NOMO-1 (cell line): ENCODE measurements at regions not wholly inside any gene's neighbourhood (a gene's known extent, or its start where the extent isn't known, plus 50 kb on each side); places are given as distances from the start of the nearest gene placed in this dataset.
"Not testable (repeated sequence)": the region's sequence is repeated elsewhere in the genome, so short reads cannot be mapped to it uniquely, and the experiment has no call there.

ENCODE experiments used
- DNase-seq, 2 experiments: peaks; one replicate each; lab custom pipeline; 2025; ENCODE audit not compliant: unreplicated experiment in 2 of 2; lab: John Stamatoyannopoulos, UW

DNA sequence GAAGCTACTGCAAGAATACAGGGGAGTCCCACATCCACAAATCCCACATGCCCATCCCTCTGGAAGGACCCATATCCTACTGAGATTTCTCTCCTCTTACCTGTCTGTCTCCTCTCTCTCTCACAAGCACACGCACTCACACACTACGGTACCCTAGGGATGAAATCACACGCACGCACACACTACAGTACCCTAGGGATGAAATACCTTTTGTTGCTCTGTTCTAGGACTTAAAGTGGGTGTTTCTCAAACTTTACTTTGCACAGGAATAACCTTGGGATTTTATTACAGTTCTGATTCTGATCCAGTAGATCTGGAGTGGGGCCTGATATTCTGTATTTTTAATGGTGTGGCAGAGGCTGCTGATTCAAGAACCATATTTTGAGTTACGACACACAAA, 622.2 kb upstream of the ZNF385D start:
- DNase-seq, result no peak

DNA sequence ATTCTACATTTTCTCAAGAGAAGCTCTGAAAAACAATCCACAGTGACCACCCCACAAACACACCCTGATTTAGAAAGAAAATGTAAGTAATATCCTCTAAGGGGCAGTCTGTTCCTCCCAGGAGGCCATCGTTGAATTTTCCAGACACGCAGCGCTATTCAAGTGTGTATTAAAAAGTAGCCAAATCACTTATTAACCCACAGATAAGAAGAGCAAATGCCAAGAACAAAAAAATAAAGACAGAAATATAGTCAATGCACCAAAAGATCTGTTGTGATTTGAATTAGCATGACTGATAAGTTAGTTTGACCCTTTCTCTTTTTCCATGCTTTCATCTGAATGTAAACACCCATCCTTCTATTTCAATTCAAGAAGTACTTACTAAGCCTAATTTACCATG, 622.8 kb upstream of the ZNF385D start:
- no peak for DNase-seq

DNA sequence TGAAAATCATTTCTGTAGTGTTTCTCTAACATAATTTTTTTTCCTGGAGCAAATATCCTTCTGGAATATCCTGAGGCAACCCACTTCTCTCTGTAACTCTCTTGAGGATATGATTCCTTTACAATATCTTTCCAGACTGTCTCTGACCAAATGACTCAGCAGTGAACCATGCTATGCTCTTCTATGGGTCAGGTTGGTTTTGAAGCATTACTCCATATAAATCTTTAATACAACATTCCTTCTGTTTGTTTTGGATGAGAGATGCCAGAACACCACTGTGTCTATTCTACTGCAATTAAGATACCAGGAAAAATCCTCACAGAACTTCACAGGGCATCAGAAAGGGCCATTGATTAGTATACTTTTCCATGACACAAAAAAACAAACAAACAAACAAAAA, 626.4 kb upstream of the ZNF385D start:
- no peak for DNase-seq

DNA sequence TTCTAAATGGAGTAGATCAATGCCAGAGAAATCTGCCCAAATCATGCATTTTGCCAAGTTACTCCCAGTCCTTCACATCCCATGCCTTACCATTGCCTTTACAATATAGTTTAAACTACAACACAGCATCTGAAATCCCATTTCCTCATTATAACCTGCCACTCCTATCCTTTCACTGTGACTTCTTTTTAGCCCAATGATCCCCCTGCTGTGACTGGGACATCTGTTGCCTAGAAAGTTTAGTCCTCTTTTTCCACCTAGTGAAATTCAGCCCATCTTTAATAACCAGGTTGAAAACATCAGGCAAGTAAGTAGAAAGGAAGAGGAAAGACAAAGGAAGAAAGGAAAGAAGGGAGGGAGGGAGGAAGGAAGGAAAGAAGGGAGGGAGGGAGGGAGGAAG, 627.9 kb upstream of the ZNF385D start:
- no peak for DNase-seq

DNA sequence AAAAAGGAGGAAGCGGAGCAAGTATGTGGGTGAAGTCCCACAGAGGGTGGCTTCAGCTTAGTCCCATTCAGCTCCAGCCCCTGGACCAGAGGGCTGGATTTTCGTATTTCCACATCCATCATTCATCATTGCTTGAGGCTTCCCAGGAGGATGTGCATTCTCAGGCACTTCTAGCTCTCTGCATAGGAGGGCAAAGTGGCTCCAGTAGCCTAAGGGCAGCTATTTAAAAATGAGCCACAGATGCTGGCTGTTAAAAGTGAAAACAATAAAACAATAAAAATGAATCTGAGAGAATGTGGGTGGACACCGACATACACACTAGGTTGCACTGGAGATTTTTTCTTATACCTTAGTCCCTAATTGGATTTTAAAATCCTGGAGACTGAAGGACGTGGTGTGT, 629.2 kb upstream of the ZNF385D start:
- no peak for DNase-seq

DNA sequence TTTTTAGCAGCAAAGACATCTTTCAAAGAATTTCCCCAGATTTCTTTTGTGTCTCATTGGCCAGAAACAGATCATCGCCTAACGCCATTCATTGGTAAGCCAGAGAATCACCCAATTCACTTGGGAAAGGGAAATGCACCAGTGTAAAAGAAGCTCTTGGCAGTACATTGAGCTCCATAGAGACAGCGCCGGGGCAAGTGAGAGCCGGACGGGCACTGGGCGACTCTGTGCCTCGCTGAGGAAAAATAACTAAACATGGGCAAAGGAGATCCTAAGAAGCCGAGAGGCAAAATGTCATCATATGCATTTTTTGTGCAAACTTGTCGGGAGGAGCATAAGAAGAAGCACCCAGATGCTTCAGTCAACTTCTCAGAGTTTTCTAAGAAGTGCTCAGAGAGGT, 630.6 kb upstream of the ZNF385D start:
- not testable (repeated sequence) for DNase-seq

DNA sequence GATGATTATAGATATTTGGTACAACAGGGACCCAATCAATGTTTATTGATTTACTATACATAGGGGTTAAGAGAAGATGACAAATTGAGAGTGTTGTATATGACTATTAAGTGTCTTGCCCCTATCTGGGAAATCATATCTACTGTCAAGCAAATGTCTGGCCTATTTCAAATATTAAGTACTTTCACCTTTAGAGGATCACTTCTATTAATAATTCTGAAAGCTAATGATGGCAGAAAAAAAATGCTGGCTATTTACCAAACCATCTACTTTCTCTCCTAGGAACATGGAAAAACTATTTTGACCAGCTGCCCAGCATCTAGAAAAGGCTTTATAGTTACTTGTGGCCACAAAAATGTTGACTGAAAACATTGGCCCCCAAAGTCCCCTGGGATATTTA, 632.3 kb upstream of the ZNF385D start:
- no peak for DNase-seq

DNA sequence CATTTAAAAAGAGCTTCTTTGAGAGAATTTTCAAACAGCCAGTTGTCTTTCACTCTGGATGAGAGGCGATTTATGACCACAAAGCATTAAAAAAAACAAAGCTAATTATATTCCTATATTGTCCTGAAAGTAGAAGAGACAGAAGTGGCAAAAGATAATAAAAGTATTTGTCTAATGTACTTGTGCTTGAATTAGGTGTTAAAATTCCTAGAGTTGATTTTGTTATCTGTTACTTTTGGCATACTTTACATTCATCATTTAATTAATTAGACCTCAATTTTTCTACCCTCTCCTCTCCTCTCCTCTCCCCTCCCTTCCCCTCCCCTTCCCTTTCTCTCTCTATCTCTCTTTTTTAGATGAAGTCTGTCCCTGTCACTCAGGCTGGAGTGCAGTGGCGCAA, 635.1 kb upstream of the ZNF385D start:
- no peak for DNase-seq

DNA sequence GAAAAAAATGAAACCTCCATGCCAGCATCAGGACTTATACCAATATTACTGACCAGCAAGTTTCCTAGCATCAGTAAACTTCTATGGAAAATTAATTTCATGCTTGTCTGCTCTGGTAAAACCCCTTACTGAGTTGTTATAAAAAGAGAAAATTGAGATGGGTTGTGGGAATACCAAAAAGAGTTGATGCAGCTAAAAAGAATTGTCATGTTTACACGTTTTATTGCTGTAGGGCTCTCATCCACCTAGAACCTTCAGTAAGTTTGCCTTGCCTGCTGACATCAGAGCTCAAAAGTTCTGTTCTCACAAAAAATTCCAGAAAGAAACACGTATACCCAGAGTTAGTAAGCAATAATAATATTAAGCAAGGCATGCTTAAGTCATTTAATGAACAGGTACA, 641.3 kb upstream of the ZNF385D start:
- no peak for DNase-seq

DNA sequence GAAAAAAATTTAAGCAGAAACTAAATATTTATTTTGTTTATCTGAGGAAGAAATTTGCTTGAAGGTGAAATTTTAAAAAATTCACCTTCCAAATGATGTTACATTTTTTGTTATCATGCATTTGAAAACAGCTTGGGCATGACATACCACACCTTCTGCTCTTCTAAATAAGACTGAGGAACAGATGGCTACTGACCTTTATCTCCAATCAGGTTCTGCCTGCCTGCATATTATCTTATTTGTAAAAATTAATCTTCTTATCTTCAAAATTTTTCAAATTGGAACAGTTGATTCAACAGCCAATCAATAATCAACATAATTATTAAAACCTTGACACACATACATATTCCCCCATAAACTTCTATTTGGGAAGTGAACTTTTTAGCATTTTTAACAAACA, 641.8 kb upstream of the ZNF385D start:
- DNase-seq, result no peak

DNA sequence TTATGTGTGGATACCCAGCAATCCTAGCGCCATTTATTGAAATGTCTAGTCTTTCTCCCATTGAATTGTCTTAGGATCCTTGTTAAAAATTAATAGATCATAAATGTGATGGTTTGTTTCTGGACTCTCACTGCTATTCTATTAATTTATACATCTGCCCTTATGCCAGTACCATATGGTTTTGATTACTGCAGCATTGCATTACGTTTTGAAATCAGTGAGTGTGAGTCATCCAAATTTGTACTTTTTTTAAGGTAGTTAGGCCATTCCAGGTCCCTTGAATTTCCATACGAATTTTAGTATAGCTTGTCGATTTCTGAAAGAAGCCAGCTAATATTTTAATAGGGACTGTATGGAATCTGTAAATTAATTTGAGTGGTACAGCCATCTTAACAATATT, 648.6 kb upstream of the ZNF385D start:
- DNase-seq, result no peak

DNA sequence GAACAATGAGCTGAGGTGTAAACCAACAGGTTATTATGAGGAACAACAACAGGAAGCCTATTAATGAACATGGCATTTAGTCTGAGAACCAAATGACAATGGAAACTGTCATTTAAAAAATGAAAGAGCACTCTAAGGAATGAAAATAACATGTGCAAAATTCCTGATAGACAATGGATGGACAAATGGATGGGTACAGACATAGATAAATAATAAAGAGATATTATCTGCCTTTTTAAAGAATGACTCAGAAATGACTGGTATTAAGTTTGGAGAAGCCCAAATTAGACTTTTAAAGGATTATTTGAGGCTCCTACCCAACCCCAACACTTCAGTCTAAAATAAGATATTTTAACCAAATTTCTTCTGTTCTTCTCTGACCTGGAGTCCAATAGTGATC, 650.5 kb upstream of the ZNF385D start:
- DNase-seq, result no peak

DNA sequence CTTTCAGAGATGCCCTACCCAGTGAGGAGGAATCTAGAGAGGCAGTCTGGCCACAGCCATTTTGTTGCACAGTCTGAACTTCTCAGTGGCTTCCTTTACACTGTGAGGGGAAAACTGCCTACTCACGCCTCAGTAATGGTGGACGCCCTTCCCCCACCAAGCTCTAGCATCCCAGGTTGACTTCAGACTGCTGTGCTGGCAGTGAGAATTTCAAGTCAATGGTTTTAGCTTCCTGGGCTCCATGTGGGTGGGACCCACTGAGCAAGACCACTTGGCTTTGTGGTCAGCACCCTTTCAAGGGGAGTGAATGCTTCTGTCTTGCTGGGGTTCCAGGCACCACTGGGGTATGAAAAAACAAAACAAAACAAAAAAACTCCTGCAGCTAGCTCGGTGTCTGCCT, 663.2 kb upstream of the ZNF385D start:
- DNase-seq, result no peak

DNA sequence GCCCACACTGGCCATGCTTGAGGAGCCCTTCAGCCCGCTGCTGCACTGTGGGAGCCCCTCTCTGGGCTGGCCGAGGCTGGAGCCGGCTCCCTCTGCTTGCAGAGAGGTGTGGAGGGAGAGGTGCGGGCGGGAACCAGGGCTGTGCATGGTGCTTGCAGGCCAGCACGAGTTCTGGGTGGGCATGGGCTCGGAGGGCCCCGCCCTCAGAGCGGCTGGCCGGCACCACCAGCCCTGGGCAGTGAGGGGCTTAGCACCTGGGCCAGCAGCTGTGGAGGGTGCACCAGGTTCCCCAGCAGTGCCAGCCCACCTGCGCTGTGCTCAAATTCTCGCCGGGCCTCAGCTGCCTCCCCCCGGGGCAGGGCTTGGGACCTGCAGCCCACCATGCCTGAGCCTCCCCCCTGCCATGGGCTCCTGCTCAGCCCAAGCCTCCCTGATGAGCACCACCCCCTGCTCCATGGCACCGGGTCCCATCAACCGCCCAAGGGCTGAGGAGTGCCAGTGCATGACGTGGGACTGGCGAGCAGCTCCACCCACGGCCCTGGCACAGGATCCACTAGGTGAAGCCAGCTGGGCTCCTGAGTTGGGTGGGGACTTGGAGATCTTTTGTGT, 665.9 kb upstream of the ZNF385D start:
- DNase-seq, result not testable (repeated sequence)

DNA sequence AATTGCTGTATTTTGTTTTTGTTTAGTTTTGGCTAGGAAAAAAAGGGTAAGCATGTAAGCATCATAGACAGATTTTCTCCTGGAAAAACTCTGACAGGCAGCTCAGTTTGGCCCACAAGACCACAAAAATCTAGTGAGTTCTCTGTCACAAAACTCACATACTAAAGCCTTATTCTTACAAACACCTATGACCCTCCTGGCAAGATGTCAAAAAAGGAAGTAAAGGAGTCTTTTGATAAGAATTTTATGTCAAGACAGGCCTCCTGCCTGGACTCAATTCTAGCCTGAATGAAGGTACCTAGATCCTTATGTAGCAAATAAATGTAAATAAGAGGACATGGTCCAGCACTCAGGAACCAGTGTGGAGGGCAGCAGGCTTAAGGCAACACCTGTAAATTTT, 668.3 kb upstream of the ZNF385D start:
- no peak for DNase-seq

DNA sequence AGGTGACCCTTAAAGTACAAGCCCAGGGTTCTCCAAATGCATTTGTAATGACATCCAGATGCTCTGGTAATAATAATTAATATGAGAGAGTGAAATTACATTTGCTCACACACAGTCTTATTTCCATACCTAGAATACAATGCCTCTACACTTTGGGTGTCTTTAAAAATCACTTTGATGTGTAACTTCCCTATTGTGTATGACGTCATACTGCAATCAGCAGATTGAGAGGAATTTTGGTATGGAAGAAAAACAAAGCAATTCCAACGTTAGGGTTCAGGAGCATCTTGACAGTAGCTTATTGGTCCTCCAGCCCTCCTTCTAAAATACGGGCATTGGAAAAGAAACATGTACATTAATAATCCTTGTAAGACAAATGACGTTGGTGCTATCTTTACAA, 670.6 kb upstream of the ZNF385D start:
- no peak for DNase-seq

DNA sequence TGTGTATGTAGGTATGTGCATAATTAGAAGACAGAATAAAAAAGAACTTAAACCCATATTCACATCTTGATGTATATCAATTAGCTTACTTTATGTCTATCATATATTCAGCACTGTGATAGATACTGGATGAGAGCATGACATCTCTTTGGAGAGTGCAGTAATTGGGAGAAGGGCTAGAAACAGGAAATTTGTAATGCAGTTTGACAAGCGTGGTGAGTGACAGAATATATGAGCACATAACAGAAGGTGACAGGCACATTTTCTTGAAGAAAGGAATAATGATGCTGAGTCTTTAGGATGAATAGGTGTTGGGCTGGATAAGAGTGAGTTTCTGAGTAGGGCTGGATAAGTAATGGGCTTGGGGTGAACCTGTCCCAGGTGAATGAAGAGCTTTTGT, 680.3 kb upstream of the ZNF385D start:
- DNase-seq, result no peak

DNA sequence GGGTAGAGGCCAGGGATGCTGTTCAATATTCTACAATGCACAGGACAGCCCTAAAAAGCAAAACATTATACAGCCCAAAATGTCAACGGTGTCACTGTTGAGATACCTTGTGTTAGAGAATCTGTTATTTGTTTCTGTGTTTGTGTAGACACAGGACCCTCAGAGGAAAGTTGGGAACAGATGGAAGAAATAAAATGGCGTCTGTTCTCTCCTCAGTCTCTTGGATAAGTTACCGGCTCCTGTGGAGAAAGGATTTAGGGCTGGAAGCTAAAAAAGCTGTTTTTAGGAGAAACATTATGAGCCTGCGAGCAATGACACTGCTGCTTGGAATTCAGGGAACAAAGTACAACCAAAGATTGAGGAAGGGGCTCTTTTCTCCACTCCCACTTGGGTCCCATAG, 688.6 kb upstream of the ZNF385D start:
- no peak for DNase-seq

DNA sequence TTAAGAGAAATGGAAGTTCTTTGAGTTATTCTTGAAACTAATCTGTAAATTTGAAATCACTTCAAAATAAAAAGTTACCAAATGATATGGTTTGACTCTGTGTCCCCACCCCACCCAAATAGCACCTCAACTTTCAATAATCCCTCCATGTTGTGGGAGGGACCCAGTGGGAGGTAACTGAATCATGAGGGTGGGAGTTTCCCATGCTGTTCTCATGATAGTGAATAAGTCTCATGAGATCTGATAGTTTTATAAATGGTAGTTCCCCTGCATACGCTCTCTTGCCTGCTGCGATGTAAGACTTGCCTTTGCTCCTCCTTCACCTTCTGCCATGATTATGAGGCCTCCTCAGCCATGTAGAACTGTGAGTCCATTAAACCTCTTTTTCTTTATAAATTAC, 690.7 kb upstream of the ZNF385D start:
- no peak for DNase-seq

DNA sequence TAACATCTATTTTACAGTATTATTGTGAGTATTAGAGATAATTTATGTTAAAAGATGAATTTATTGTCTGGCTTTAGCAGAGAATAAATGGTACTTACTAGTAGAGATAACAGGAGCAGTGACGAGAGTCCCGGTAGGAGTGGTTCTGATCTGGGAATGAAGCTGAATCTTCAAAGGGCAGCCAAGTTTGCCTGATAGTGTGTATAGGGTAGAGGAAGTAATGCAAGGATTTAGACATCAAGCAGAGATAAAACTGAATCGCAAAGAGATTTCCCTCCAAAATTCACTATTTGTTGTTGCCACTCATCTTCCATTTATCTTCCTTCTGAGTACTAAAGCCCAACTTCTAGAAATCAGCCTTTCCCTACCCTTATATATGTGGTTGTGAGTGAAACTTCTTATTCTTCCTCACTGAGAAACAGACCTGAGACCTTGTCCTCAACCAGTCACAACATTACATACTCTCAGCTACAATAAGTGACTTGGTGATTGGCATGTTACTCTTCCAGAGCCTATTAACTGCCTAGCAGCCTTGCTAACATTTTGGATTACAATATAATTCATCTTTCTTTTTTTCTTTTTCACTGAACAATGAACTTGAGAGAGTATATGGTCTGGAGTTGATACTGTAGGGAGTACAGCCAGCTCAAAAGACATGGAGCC, 692.7 kb upstream of the ZNF385D start:
- no peak for DNase-seq

DNA sequence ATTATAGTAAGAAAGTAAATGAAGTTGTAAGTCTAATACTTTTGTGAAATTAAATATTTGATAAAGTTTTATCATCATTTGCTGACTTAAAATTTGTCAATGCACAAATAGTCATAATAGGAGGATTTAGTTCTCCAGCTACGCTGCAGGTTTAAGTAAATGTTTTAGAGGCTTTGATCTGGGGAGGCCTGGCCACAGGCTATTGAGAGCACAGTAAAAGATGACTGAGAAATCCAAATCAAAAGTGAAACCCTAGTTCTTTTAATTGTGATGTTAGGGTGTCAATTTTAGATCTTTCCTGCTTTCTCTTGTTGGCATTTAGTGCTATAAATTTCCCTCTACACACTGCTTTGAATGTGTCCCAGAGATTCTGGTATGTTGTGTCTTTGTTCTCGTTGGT, 694.3 kb upstream of the ZNF385D start:
- not testable (repeated sequence) for DNase-seq

DNA sequence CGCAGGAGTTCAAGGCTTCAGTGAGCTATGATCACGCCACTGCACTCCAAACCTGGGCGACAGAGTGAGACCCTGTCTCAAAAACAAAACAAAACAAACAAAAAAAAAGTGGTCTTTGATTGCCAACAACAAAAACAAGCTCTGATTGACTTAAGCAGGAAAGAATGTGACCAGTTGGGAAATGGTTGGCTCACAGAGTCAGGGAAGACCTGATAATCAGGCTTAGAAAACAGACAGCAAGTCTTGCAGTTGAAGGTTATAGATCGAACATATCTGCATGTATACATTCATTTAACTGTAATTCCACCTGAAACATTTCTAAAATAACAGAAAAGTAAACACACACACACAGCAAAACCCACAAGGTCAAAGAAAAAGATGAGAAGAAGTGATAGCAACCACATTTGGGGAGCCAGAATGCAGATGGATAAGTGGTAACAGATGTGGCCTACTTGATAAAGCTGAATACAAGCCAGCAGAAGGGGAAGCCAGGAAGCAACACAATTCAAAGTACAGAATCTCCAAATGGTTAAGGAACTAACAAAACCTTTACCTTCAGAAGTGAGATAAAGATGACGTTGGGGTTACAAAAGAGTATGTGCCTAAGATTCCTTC, 699.9 kb upstream of the ZNF385D start:
- DNase-seq, result no peak

DNA sequence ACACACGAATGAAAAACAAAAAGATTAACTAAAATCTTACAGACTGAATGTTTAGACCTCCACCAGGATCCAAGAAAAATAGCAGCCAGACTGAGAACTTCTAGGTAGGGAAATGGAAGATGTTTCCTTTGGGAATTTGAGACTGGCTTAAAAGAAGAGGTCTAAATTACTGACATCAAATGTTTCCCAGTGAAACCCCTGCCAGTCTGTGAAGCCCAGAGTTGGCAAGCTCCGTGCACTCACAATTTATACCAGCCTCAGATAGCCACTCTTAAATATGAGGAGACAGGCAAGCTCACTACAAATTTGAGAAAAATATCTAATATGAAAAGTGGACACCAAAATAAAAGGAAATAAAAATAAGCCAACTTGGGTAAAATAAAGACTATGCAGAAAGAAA, 700.5 kb upstream of the ZNF385D start:
- no peak for DNase-seq
